ENCODE measurements at regions not wholly inside any gene's neighbourhood (a gene's known extent, or its start where the extent isn't known, plus 50 kb on each side); places are given as distances from the start of the nearest gene placed in this dataset.

DNA sequence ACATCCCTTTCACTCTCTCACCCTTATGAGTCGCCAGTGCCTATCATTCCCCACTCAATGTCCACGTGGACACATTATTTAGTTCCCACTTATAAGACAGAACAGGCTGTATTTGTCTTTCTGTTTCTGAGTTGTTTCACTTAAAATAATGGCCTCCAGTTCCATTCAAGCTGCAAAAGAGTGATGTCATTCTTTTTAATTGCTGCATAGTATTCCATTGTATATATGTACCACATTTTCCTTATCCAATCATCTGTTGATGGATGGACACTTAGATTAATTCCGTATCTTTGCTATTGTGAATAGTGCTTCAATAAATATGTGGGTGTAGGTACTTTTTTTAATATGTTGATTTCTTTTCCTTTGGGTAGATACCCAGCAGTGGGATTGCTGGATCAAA is 79.1 kb downstream of the ZNF365 start:
- no peak for DNase-seq

DNA sequence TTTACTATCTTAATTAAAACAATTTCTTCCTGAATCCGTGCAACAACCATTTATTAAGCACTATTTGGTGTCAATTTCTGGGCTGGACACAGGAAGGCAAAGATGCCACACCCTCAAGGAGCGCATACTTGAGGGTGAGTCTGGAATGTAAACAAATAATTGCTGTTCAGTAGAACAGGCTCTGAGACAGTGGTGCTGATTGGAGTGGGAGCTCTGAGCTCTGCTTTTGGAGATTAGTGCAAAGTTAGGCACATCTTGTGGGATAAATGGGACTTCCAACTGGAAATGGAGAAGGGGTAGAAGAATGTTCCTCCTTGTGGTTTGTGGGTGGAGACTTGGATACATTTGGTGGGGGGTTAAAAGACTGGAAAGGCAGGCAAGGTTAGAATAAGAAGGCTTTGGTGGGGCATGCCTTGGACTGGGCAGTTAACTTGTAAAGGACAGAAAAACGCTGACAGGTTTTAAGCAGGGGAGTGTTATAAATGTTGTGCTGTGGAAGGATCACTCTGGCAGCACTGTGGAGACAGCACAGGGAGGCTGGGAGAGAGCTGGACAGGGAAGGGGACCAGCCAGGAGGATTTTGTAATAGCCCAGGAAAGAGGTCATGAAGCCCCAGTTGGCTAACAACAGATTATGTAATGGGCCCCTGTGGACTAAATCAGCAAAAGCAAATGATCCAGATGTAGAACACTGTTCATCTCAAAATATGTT is 80.7 kb downstream of the ZNF365 start:
- DNase-seq, result no peak

DNA sequence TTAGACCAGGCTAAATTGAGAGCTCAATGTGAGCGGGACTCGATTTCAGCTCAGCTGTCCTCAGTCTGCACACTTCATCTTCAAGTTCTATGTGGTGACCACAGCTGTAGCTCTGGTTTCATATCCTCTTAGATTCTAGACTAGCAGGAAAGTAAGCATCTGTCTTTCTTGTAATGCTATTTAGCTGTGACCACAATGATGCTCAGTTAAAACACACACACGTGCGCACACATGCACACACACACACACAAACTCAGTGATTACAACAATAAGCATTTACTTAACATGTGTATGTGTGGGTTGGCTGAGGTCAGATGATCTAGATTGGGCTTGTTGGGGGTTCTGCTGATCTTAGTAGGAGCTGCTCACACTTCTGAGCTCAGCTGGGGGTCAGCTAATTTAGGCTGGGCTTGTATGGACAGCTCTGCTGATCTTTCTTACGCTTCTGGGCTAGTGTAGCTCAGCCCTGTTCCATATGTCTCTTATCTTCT is 82.5 kb downstream of the ZNF365 start:
- DNase-seq, result no peak

DNA sequence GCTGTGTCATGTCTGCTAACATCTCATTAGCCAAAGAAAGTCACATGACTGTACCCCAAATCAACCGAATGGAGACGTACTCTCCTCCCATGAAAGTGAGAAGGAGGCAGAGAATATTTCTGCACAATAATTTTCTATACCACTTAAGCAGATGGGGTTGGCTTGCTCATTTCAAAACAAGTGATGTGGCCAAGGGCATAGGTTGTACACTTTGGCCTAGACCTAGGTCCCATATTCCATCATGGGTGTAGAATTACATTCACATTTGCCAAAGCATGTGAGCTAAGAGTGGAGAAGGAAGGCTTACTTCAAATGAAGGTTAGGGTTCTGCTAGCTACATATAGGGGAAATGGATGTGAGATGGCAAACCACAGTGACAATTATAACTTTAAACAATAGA is 83.0 kb downstream of the ZNF365 start:
- no peak for DNase-seq

DNA sequence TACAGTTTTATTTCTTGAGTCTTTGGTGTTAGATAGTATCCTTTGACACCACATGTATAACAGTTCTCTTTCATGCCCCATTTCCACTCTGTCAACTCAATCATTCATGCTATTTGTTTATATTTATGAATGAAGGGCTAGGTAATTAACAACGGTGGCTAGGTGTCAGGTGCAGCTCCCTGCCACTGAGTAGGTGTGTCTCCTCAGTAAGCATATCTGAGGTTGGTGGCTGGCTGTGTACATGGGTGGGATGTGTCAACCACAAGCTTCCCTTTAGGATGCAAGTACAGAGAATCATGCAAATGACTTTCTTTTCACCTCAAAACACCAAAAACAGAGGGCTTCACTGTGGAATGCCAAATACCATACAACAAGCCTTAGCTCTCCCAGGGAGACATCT is 83.4 kb downstream of the ZNF365 start:
- no peak for DNase-seq

DNA sequence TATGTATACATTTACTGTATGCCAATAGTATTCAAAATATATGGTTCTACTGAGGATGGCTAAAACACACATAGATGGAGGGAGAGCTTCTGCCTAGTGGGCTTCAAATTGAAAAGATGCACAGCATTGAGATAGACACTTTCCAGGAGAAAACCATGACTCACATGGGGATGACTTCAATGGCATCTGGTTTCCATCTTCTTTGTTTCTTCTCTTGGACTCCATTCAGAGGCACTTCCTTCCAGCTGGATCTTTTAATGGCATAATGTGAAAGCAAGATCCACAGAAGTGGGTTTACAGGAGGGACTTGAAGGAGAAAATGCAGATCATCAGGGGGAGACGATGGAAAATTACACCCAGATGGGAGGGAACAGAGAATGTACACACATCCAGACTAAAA is 84.9 kb downstream of the ZNF365 start:
- no peak for DNase-seq

DNA sequence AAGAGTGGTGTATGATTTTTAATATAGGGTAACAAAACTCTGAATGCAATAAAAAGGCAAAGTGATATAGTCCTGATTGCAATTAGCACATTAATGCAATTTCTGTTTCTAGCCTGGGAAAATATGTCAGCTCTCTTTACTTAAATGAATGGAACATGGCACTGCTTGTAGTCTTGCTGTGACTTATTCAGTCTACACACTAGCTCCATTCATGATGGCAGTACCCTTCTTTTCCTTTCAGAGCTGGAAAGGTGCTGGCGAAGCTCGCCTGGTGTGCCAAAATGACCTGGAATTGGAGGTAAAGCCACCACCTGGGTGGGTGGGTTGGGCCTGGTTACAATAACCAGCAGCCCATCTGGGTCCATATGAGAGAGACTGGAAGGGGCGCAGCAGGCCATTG is 85.3 kb downstream of the ZNF365 start:
- no peak for DNase-seq

DNA sequence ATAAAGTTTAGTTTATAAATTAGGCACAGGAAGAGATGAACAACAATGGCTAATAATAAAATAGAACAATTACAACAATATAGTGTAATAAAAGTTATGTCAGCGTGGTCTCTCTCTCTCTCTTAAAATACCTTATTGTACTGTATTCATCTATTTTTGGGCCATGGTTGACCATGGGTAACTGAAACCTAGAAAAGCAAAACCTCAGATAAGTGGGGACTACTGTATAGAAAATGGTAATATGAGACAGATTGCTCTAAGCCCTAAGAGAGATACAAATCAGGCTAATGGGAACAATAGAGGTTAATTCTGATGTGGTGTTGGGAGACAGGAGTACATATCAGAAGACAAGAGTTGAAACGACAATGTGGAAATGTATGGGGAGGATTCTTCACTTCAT is 86.2 kb downstream of the ZNF365 start:
- no peak for DNase-seq

DNA sequence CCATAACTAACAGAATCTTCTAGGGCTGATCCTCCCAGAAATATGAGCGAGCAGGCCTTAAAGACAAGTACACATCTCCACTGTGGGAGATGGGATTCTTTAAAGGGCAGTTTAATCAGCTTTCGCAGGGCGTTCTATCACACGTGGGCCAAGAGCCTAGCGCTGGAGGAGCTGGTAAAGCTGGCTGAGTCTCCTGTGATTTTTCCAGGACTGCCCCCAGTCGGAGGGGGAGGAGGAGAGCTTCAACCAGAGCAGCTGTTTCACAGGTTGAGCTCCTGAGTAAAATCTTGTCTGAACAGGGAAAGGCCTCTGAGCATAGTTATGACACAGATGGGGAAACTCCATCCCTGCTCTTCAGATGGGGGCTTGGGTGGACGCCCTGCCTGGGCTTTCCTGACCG is 87.0 kb downstream of the ZNF365 start:
- DNase-seq, result no peak

DNA sequence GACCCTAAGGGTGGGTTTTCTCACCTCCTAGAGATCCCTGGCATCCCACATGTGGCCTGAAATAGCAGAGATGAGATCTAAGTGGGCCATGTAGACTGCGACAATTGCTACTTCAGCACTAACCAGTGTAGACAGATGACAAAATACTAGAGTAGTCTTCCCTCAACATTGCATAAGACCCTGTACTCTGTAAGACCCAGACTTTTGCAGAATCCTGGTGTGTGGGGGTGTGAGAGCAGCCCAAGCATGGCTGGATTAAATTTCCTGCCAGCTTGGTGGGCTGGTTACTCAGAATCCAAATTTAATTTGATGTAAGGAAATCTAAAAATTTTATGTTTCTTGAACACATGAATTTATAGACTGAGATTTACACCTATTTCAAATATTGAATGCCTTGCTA is 88.3 kb downstream of the ZNF365 start:
- DNase-seq, result no peak

DNA sequence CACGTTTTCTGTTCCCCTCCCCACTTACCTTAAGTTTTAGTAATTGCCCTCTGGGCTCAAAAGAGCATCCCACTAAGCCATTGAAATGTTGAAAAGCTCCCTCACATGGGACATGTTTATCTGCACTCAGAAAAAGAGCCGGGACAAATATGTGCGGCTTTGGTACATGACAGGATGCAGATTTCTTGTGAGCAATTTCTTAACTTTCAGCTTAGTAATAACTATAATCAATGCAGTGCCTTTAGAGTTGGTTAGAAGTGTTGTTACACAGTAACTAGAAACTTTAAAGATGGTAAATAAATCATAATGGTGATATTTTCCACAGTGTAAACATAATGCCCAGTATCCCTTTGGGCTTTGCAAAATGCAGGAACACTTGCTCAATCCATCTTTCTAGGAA is 89.2 kb downstream of the ZNF365 start:
- DNase-seq, result no peak

DNA sequence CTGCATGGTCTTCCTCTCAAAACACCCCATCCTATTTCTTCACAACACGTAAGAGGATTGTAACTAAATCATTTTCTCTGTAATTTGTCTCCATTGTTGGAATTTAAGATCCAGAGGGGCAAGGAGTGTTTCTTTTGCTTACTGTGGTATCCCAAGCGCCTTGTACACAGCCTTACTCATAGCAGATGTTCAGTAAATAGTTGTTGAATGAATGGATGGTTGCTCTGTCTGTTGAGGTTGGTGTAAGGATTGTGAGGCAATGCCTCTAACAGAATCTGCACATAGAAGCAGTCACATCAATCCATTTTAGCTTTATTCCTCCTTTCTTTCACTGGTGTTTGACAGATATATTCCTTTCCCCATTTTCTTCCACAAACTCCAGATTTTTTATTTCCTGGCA is 90.1 kb downstream of the ZNF365 start:
- no peak for DNase-seq

DNA sequence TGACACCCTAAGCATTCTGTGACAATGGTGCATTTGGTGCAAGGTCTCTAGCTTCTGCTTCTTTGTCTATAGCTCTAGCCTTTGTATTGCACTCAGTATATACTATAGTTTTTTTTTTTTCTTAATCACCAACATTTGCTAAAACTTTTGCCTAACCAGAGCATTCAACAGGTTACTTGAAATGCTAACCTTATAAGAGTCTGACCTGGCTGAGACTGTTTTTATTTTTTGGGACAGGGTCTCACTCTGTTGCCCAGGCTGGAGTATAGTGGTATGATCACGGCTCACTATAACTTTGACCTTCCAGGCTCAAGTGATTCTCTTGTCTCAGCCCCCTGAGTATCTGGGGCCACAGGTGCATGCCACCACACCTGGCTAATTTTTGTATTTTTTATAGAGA is 92.4 kb downstream of the ZNF365 start:
- DNase-seq, result no peak

DNA sequence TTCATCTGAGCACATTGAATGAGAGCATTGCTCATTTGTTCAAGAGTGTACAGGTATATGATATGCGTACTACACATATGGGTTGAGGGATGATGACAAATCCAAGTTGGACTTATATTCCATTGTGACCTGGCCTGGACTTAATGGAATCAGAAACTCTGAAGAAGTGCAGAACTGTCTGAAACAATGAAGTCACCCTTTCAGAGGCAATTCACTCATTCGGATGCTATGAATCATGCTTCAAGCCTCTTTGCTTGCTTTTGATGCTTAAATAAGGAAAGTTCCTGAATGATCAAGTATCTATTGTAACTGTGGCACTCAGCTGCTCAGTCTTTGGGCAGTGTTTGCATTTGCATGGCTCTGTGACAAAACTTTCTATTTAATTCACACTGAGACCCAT is 93.4 kb downstream of the ZNF365 start:
- DNase-seq, result no peak

DNA sequence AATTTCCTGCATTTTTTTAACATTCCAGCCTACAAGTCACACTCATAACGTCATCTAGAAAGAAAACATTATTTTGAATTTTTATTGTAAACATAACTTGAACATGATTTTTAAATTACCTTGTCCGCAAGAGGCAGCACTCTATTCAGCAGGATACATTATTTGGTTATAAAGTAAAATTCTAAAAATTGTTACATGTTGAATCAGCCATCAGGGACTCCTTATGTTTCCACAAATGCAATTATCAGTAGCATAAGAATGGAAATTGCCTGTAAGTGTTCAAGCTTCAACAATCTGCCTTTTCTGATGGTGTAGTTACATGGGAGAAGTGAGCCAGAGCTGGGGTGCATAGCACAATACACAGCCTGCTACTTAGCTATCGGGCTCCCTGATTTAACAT is 97.5 kb downstream of the ZNF365 start:
- no peak for DNase-seq

DNA sequence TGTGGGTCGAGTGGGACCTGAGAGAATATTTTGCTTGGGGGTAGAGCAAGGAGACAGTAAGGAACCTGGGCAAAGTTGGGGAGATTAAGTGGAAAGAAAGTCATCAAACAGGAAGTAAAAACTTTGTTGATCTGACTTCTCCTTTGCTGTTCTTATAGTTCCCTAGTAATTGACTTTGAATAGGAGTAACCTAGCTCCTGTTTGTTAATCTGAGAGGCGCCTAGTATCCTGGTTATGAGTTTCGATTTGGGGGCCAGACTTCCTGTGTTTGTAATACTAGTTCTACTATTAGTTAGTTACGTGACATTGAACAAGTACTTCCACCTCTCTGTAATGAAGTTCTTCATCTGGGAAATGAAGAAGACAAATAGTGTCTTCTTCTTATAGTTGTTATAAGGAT is 99.1 kb downstream of the ZNF365 start:
- DNase-seq, result no peak

DNA sequence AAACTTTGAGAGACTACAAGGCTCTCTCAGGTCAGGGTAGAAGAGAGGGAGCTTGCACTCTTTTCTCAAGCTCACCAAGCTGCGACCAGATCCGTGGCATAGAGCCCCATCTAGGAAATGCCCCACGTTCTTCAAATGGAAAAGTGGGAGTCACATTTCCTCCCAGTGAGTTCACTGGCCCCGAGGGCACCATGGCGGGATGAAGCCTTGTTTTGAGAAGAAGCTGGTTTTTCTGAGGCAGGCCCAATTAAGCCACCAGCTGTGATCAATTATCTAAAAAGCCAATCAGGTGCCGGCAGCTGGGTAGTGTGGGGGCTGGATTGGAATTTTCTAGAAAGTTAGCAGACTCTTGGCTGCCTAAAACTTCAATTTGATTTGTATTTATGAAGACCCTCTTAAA is 101.4 kb downstream of the ZNF365 start:
- DNase-seq, result no peak

DNA sequence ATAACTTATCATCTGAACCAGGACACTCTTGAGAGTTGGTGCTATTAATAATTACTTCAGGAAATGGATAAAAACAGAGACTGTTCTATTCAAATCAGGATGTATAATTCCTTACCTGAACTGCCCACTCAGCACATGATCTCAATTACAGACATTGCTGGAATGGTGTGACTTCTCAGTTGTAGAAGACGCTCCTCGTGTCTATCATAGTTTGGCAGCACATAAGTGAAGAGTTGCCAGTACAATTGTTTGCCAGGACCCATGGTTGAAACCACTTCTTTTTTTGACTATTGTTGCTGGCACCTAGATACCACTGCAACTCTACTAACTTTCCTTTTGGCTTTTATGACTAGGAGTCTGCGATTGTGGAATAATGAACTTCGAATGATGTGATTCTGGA is 105.4 kb downstream of the ZNF365 start:
- DNase-seq, result no peak

DNA sequence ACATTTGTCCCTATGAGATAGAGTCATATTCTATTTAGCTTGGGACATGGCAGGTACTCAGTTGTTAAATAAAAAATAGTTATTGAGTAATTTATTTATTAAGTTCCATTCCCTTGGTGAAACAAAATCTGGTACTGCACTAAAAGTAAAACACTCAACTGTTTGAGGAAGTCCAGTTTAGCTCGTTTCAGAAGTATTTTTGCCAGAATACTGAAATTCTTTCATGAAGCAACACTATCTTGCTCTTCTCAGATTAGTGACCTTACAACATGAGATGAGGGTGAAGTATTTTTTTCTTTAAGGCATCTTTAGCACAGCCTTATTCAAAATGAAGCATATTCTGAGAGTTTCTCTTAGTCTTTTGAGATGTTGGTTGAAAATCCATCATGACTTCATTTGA is 106.0 kb downstream of the ZNF365 start:
- no peak for DNase-seq

DNA sequence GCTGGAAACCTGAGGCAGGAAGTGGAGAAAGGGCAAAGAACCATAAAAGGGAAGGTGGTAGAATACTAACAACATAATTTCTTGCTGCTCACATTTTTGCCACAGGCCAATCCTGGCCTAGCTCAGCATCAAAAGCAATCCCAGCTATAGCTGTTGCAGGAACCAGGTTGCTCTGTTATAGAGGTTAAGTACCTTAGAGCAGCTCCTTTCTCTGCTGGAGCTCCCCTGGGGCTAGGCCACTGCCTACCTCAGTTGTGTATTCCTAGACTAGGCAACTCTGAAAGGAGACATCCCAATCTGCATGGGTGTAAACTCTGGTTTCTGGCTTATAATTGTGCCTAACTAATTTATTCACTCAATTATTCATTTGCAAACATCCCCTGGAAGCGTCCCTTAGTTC is 108.4 kb downstream of the ZNF365 start:
- no peak for DNase-seq

DNA sequence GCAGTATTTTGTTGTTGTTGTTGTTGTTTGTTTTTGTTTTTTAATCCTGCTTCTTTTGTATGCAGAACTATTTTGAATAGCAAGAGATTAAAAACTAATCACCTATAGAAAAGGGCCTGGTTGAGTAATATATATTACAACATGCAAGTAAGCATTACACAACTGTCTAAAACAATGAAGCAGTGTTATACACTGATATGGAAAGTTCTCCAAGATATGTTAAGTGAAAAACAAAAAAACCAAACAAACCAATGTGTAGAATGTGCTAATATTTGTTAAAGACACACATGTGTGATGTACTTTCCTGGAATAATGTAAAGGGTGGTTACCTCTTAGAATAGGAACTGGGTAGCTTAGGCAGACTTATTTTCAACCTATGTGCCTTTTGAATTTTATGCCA is 117.4 kb downstream of the ZNF365 start:
- no peak for DNase-seq

DNA sequence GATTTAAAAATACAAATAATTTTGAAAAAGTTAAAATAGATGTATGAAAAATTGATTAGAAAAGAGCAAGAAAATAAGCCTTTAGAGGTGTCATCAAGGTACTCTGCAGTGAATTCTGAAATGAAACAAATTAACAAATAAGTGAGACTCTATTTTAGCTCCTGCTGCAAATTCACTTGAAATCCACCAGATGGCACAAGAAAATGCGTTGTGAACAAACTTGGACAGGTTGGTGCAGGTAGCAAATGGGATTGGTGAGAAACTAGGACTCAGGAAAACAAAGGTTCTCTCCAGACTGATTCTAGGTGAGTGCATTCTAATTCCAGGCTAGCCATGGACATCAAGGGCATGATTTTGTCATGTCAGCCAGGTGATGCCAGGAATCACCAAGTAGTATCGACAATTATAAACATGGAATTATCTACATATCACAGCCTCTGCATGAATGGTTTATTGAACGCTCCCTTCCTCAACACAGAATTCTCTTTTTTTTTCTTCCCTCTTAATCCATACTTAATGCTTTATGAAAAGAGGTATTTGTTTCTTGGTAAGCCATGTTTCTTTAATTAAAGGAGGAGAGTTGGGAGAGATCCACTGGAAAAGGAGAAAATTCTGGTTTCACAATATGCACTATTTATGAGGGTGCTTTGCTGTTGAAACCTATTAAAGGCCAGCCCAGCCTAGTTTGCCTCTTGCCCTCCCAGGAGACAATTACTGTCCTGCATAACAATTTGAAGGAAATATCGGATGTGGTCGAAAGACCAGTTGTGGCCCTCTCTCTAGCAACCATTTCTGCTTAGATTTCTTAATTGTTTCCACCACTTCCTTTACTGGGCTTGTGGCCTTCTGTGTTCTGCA is 118.1 kb downstream of the ZNF365 start:
- no peak for DNase-seq

DNA sequence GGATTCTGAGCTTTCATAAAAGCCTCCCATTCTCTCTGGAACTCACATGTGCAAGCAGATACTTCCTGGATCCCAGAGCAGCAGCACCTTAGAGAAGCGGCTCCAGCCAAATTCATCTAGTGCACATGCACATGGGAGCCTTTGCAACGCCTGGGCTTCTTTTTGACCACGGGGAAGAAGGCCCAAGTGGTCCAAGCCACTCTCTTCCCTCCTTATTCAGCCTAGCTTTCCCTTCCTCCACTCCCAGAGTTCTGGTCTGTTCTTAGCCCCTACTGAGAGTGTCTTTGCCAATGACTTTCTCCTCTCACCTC is 118.7 kb downstream of the ZNF365 start:
- no peak for DNase-seq

DNA sequence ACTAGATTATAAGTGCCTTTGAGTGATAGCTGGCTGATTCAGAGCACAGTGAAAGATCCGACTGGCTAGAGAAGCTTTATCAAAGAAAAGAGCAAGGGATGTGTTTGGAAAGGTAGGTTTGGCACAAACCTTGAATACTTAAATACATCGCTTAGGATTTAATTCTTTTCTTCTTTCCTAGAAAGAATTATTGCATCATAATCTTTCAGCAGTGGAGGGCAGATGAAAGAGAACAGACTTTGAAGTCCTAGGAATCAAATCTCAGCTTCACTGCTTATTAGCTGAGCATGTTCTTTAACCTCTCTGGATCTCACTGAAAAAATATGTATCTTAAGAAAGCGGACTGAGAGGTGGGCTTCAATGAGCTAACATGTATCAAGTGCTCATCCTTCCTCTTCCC is 122.8 kb downstream of the ZNF365 start:
- DNase-seq, result no peak

DNA sequence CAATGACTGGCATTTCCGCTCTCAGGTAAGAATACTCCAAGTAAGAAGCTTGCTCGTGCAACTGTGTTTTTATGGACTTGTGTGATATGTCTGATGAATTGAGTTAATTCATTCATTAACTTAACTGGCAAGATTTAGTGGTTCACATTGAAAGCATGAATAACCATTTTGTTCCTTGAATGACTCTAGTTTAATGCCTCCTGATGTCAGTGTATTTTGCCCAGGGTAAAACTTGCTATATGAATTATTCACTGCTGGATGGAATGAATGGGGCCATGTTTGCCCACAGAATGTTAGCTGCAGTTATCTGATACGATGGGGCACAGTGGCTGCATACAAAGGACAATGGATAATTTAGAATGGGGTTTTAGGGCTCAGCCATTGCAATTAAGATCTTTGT is 124.1 kb downstream of the ZNF365 start:
- no peak for DNase-seq
